ENCODE measurements at regions not wholly inside any gene's neighbourhood (a gene's known extent, or its start where the extent isn't known, plus 50 kb on each side); places are given as distances from the start of the nearest gene placed in this dataset.

DNA sequence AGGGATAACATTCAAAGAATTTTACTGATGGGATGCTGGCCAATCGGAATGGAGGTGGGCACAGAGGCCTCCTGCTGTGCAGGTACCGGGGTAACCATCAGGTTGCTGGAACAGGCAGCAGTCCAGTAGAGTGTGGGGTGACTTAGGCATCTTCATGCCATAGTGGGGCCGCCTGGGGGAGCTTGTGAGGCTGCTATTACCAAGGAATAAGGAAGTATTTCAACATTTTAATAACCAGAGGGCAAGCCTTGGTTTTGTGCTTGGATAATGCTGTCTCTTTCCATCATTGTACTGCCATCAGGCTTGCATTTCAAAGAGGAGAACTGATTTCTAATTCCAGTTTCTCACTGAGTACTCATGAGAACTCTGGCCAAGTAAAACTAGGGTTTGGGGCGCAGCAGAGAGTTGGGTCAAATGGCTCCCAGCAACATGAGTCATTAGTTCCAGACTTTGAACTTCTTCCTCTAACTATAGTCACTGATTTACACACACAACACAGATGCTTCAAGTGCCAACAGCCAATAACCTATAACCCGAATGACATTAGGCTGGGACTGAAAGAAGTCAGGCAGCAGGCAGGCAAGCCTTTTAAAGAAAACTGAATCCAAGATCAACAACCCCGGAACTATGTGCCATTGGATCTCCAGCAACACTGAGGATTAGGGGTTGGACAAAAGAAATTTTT, 56.1 kb upstream of the FHL2 start:
- Histone ChIP-seq H3K9ac (no peak overlapping the region), H3K79me2 (no peaks in the 10 kb centered on the region), H3K4me3 (ENCODE audit: low read depth, low read length) (no peak overlapping the region), H3K27ac (no peak overlapping the region), H3K4me2 (ENCODE audit: low read length) (no peak overlapping the region), H3K4me1 (no peaks in the 10 kb centered on the region), H3K27me3 (ENCODE audit: control insufficient read depth, insufficient read depth, low read length) (no peaks in the 10 kb centered on the region), H3K9me3 (ENCODE audit: control insufficient read depth, low read length) (no peaks in the 10 kb centered on the region), H3K36me3 (ENCODE audit: control insufficient read depth, insufficient read depth, low read length) (no peaks in the 10 kb centered on the region), H2AFZ (no peak overlapping the region)
- TF ChIP-seq, protein P1, sequence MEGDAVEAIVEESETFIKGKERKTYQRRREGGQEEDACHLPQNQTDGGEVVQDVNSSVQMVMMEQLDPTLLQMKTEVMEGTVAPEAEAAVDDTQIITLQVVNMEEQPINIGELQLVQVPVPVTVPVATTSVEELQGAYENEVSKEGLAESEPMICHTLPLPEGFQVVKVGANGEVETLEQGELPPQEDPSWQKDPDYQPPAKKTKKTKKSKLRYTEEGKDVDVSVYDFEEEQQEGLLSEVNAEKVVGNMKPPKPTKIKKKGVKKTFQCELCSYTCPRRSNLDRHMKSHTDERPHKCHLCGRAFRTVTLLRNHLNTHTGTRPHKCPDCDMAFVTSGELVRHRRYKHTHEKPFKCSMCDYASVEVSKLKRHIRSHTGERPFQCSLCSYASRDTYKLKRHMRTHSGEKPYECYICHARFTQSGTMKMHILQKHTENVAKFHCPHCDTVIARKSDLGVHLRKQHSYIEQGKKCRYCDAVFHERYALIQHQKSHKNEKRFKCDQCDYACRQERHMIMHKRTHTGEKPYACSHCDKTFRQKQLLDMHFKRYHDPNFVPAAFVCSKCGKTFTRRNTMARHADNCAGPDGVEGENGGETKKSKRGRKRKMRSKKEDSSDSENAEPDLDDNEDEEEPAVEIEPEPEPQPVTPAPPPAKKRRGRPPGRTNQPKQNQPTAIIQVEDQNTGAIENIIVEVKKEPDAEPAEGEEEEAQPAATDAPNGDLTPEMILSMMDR (IDR thresholded peaks at IDR 0.05) = no peak

DNA sequence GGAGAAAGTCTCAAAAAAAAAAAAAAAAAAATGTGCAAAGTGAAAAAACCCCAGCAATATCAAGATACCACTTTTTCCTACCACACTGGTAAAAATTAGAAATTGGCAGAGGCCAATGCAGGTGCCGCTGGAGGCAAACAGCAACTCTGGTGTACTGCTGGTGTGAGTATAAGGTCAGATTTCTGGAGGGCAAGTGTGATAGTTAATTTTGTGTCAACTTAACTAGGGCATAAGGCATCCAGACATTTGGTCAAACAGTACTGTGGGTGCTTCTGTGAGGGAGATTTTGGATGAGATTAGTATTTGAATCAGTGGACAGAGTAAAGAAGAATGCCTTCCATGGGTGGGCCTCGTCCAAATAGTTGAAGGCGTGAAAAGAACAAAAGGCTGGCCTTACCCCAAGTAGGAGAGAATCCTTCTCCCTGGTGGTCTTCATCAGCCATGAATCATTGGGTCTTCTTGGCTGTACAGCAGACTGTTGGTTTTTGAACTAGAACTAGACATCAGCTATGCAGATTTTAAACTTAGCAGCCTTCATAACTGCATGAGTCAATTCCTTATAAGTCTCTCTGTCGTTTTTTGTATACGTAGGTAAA, 52.8 kb upstream of the FHL2 start:
- Histone ChIP-seq H3K36me3 (ENCODE audit: control insufficient read depth, insufficient read depth, low read length) (no peaks in the 10 kb centered on the region), H3K4me1 (no peaks in the 10 kb centered on the region), H3K9ac (no peak overlapping the region)

DNA sequence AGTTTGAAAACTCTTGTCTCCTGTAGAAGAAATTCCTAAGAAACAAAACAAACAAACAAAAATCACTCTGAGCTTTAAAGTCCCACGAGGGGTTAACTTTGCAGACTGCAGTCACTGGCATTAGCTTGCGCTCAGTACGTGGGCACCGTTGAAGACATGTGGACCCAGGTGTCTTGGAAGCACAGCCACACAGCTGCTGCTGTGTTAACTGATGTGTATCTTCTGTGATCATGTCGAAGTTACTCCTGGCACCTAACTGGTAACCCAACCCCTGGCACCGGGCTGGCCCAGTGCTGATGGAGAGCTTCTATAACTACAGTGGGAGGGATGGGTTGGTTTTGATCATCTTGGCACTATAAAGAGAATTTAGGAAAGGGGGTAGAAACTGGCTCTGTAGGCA, 51.6 kb upstream of the FHL2 start:
- TF ChIP-seq, protein P1 (IDR thresholded peaks at IDR 0.05) = no peak
- H3K9me3 ChIP-seq (ENCODE audit: control insufficient read depth, low read length) = no peaks in the 10 kb centered on the region
- no peaks in the 10 kb centered on the region for H3K4me1 ChIP-seq
- no peaks in the 10 kb centered on the region for H3K36me3 ChIP-seq (ENCODE audit: control insufficient read depth, insufficient read depth, low read length)
- no peak overlapping the region for H3K4me2 ChIP-seq (ENCODE audit: low read length)
- H2AFZ ChIP-seq = no peak overlapping the region
- no peak overlapping the region for H3K27ac ChIP-seq
- no peaks in the 10 kb centered on the region for H3K27me3 ChIP-seq (ENCODE audit: control insufficient read depth, insufficient read depth, low read length)
- no peak overlapping the region for H3K4me3 ChIP-seq (ENCODE audit: low read depth, low read length)
- H3K9ac ChIP-seq = no peak overlapping the region
- no peaks in the 10 kb centered on the region for H3K79me2 ChIP-seq

More for the DNA sequence above, 52.8 kb upstream of the FHL2 start:
- H2AFZ ChIP-seq = no peak overlapping the region
- H3K9me3 ChIP-seq (ENCODE audit: control insufficient read depth, low read length) = no peaks in the 10 kb centered on the region
- no peak overlapping the region for H3K4me2 ChIP-seq (ENCODE audit: low read length)
- no peak overlapping the region for H3K4me3 ChIP-seq (ENCODE audit: low read depth, low read length)
- H3K79me2 ChIP-seq = no peaks in the 10 kb centered on the region
- no peak overlapping the region for H3K27ac ChIP-seq
- H3K27me3 ChIP-seq (ENCODE audit: control insufficient read depth, insufficient read depth, low read length) = no peaks in the 10 kb centered on the region
- TF ChIP-seq, protein P1 (IDR thresholded peaks at IDR 0.05) = no peak

DNA sequence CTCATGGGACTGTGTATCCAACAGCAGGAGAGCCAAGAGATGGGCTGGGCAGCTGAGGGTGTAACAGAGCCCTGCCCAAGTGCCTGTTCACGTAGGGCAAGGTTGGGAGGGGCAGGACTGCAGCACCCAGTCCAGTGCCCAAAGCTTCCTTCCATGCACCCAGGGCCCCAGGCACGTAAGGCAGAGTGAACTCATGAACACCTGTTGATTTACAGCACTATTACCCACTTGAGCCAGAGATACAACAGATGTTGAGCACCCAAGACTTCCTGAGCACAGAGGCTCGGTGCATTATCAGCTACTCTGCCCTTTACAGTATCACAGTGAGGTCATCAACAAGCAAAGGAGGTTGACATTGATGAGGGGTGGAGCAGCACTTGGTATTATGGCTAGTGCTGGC, 50.2 kb upstream of the FHL2 start:
- no peak overlapping the region for H3K27ac ChIP-seq
- no peak overlapping the region for H3K9ac ChIP-seq

More for the DNA sequence above, 50.2 kb upstream of the FHL2 start:
- Histone ChIP-seq H3K4me3 (ENCODE audit: low read depth, low read length) (no peak overlapping the region), H2AFZ (no peak overlapping the region), H3K36me3 (ENCODE audit: control insufficient read depth, insufficient read depth, low read length) (no peaks in the 10 kb centered on the region), H3K27me3 (ENCODE audit: control insufficient read depth, insufficient read depth, low read length) (no peaks in the 10 kb centered on the region), H3K4me1 (no peaks in the 10 kb centered on the region), H3K9me3 (ENCODE audit: control insufficient read depth, low read length) (no peaks in the 10 kb centered on the region), H3K4me2 (ENCODE audit: low read length) (no peak overlapping the region), H3K79me2 (no peaks in the 10 kb centered on the region)
- TF ChIP-seq, protein P1 (IDR thresholded peaks at IDR 0.05) = no peak
